ENCODE measurements at regions not wholly inside any gene's neighbourhood (a gene's known extent, or its start where the extent isn't known, plus 50 kb on each side); places are given as distances from the start of the nearest gene placed in this dataset.

DNA sequence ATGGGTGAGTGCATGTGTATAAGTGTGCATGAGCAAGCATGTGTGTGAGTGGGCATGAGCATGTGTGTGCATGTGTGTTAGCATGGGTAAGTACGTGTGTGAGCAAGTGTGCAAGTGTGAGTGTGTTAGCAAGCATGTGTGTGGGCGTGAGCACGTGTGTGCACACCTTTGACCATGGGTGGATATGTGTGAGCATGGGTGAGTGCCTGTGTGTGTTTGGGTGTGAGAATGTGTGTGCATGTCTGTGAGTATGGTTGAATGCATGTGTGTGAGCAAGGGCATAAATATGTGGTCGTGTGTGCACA lies 84.6 kb downstream of the DLL1 start:
- H2AK5ac ChIP-seq (ENCODE audit: low read length, severe bottlenecking) = no peak overlapping the region
- no peak overlapping the region for H3K18ac ChIP-seq (ENCODE audit: low read depth in 1 of 2, low read length in 2 of 2)
- no peaks in the 10 kb centered on the region for H3K36me3 ChIP-seq (ENCODE audit: control insufficient read depth in 1 of 2, insufficient read depth in 2 of 2, low read depth in 1 of 2, low read length in 2 of 2)
- H4K8ac ChIP-seq (ENCODE audit: low read length) = no peak overlapping the region
- no peak overlapping the region for H3K4me2 ChIP-seq (ENCODE audit: low read length, poor library complexity, severe bottlenecking)
- no peak overlapping the region for H2BK5ac ChIP-seq (ENCODE audit: low read depth, low read length, poor library complexity, severe bottlenecking)
- H3K23ac ChIP-seq (ENCODE audit: low read length in 2 of 2) = no peak overlapping the region
- no peak overlapping the region for H3K27ac ChIP-seq (ENCODE audit: low read length, poor library complexity, severe bottlenecking)
- H3K9ac ChIP-seq (ENCODE audit: low read length) = no peak overlapping the region
- no peak overlapping the region for H4K91ac ChIP-seq (ENCODE audit: low read length)
- no peak overlapping the region for H2BK15ac ChIP-seq (ENCODE audit: low read depth, poor library complexity, severe bottlenecking)
- H2BK120ac ChIP-seq (ENCODE audit: low read depth, low read length) = no peak overlapping the region
- H3K4me3 ChIP-seq (ENCODE audit: insufficient read depth in 1 of 2, low read depth in 1 of 2, low read length in 2 of 2) = no peak overlapping the region
- H3K4ac ChIP-seq (ENCODE audit: low read depth in 1 of 2, low read length in 2 of 2) = no peak overlapping the region
- H3K79me1 ChIP-seq (replicated peaks; ENCODE audit: low read length, poor library complexity, severe bottlenecking) = no peaks in the 10 kb centered on the region
- no peak for DNase-seq
- H3K9me3 ChIP-seq (ENCODE audit: control insufficient read depth, low read length) = no peaks in the 10 kb centered on the region
- no peak overlapping the region for H2BK12ac ChIP-seq (ENCODE audit: low read length in 2 of 2)
- no peak overlapping the region for H2AFZ ChIP-seq (ENCODE audit: low read depth, low read length)
- H3K4me1 ChIP-seq (ENCODE audit: control insufficient read depth, insufficient read depth, low read depth, low read length) = no peaks in the 10 kb centered on the region
- peaks cover 0 to 40% of the 10 kb centered on the region in 2 experiments for H3K27me3 ChIP-seq (ENCODE audit: control insufficient read depth in 1 of 2, insufficient read depth in 1 of 2, low read length in 2 of 2)
- no peak overlapping the region for H3K14ac ChIP-seq (ENCODE audit: low read length in 2 of 2)
- 86% methylated on average over 4 of the region's 4 CpGs for WGBS

GRCh38 chr6:170205534-170206316 lies 85.2 kb downstream of the DLL1 start:
- H3K79me1 ChIP-seq (replicated peaks; ENCODE audit: low read length, poor library complexity, severe bottlenecking) = no peaks in the 10 kb centered on the region
- H3K4ac ChIP-seq (ENCODE audit: low read depth in 1 of 2, low read length in 2 of 2) = no peak overlapping the region
- no peak overlapping the region for H2AFZ ChIP-seq (ENCODE audit: low read depth, low read length)
- no peak for DNase-seq
- H3K27ac ChIP-seq (ENCODE audit: low read length, poor library complexity, severe bottlenecking) = no peak overlapping the region
- no peak overlapping the region for H3K9ac ChIP-seq (ENCODE audit: low read length)
- 78% methylated on average over 14 of the region's 14 CpGs for WGBS
- H2BK5ac ChIP-seq (ENCODE audit: low read depth, low read length, poor library complexity, severe bottlenecking) = no peak overlapping the region
- no peaks in the 10 kb centered on the region for H3K9me3 ChIP-seq (ENCODE audit: control insufficient read depth, low read length)
- no peak overlapping the region for H2BK120ac ChIP-seq (ENCODE audit: low read depth, low read length)
- H2BK15ac ChIP-seq (ENCODE audit: low read depth, poor library complexity, severe bottlenecking) = no peak overlapping the region
- H4K8ac ChIP-seq (ENCODE audit: low read length) = no peak overlapping the region
- H3K14ac ChIP-seq (ENCODE audit: low read length in 2 of 2) = no peak overlapping the region
- H3K18ac ChIP-seq (ENCODE audit: low read depth in 1 of 2, low read length in 2 of 2) = no peak overlapping the region
- H2BK12ac ChIP-seq (ENCODE audit: low read length in 2 of 2) = no peak overlapping the region
- no peak overlapping the region for H3K23ac ChIP-seq (ENCODE audit: low read length in 2 of 2)
- peaks cover 0 to 35% of the 10 kb centered on the region in 2 experiments for H3K27me3 ChIP-seq (ENCODE audit: control insufficient read depth in 1 of 2, insufficient read depth in 1 of 2, low read length in 2 of 2)
- no peak overlapping the region for H4K91ac ChIP-seq (ENCODE audit: low read length)
- no peak overlapping the region for H3K4me2 ChIP-seq (ENCODE audit: low read length, poor library complexity, severe bottlenecking)
- H3K4me3 ChIP-seq (ENCODE audit: insufficient read depth in 1 of 2, low read depth in 1 of 2, low read length in 2 of 2) = no peak overlapping the region
- H3K36me3 ChIP-seq (ENCODE audit: control insufficient read depth in 1 of 2, insufficient read depth in 2 of 2, low read depth in 1 of 2, low read length in 2 of 2) = no peaks in the 10 kb centered on the region
- no peak overlapping the region for H2AK5ac ChIP-seq (ENCODE audit: low read length, severe bottlenecking)
- H3K4me1 ChIP-seq (ENCODE audit: control insufficient read depth, insufficient read depth, low read depth, low read length) = no peaks in the 10 kb centered on the region

- H3K18ac ChIP-seq (ENCODE audit: low read depth in 1 of 2, low read length in 2 of 2) = no peak overlapping the region
- no peak overlapping the region for H2AK5ac ChIP-seq (ENCODE audit: low read length, severe bottlenecking)
- H3K27me3 ChIP-seq (ENCODE audit: control insufficient read depth in 1 of 2, insufficient read depth in 1 of 2, low read length in 2 of 2) = peaks cover 0 to 29% of the 10 kb centered on the region in 2 experiments
- no peak overlapping the region for H4K8ac ChIP-seq (ENCODE audit: low read length)
- H3K79me1 ChIP-seq (replicated peaks; ENCODE audit: low read length, poor library complexity, severe bottlenecking) = no peaks in the 10 kb centered on the region
- H3K23ac ChIP-seq (ENCODE audit: low read length in 2 of 2) = no peak overlapping the region
- H3K9ac ChIP-seq (ENCODE audit: low read length) = no peak overlapping the region
- H3K4ac ChIP-seq (ENCODE audit: low read depth in 1 of 2, low read length in 2 of 2) = no peak overlapping the region
- H3K4me1 ChIP-seq (ENCODE audit: control insufficient read depth, insufficient read depth, low read depth, low read length) = no peaks in the 10 kb centered on the region
- no peak overlapping the region for H3K4me3 ChIP-seq (ENCODE audit: insufficient read depth in 1 of 2, low read depth in 1 of 2, low read length in 2 of 2)
- H2AFZ ChIP-seq (ENCODE audit: low read depth, low read length) = no peak overlapping the region
- H2BK120ac ChIP-seq (ENCODE audit: low read depth, low read length) = no peak overlapping the region
- H4K91ac ChIP-seq (ENCODE audit: low read length) = no peak overlapping the region
- no peaks in the 10 kb centered on the region for H3K9me3 ChIP-seq (ENCODE audit: control insufficient read depth, low read length)
- WGBS = 71% methylated on average over 6 of the region's 6 CpGs
- no peak overlapping the region for H2BK5ac ChIP-seq (ENCODE audit: low read depth, low read length, poor library complexity, severe bottlenecking)
- no peak overlapping the region for H3K4me2 ChIP-seq (ENCODE audit: low read length, poor library complexity, severe bottlenecking)
- H3K27ac ChIP-seq (ENCODE audit: low read length, poor library complexity, severe bottlenecking) = no peak overlapping the region
- no peaks in the 10 kb centered on the region for H3K36me3 ChIP-seq (ENCODE audit: control insufficient read depth in 1 of 2, insufficient read depth in 2 of 2, low read depth in 1 of 2, low read length in 2 of 2)
- no peak overlapping the region for H2BK15ac ChIP-seq (ENCODE audit: low read depth, poor library complexity, severe bottlenecking)
- H3K14ac ChIP-seq (ENCODE audit: low read length in 2 of 2) = no peak overlapping the region
- no peak overlapping the region for H2BK12ac ChIP-seq (ENCODE audit: low read length in 2 of 2)
- DNase-seq = no peak
Measured at GRCh38 chr6:170205126-170205525, 85.8 kb downstream of the DLL1 start.

DNA sequence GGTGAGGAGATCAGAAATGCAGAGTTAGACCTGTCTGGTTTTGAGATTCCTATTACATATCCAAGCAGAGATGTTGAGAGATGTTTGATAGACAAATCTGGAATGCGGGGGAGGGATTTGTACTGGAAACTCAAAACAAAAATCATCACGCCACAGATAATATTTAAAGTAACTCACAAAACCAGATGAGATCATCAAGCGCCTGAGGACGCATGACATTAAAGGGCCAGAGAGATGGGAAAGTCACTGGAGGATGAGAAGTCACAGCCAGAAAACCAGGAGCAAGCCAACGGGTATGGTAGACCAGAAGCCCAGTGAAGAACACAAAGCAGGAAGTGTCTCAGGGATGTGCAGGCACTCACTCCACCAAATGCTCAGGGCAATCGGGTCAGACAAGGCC lies 87.7 kb downstream of the DLL1 start:
- Histone ChIP-seq H3K27me3 (ENCODE audit: control insufficient read depth in 1 of 2, insufficient read depth in 1 of 2, low read length in 2 of 2) (peaks cover 0 to 10% of the 10 kb centered on the region in 2 experiments), H3K36me3 (ENCODE audit: control insufficient read depth in 1 of 2, insufficient read depth in 2 of 2, low read depth in 1 of 2, low read length in 2 of 2) (no peaks in the 10 kb centered on the region), H2BK5ac (ENCODE audit: low read depth, low read length, poor library complexity, severe bottlenecking) (no peak overlapping the region), H2BK12ac (ENCODE audit: low read length in 2 of 2) (no peak overlapping the region), H3K79me1 (replicated peaks; ENCODE audit: low read length, poor library complexity, severe bottlenecking) (no peaks in the 10 kb centered on the region), H3K4me1 (ENCODE audit: control insufficient read depth, insufficient read depth, low read depth, low read length) (no peaks in the 10 kb centered on the region), H4K91ac (ENCODE audit: low read length) (no peak overlapping the region), H3K23ac (ENCODE audit: low read length in 2 of 2) (no peak overlapping the region), H3K18ac (ENCODE audit: low read depth in 1 of 2, low read length in 2 of 2) (no peak overlapping the region), H2BK15ac (ENCODE audit: low read depth, poor library complexity, severe bottlenecking) (no peak overlapping the region), H2AK5ac (ENCODE audit: low read length, severe bottlenecking) (no peak overlapping the region), H3K4me3 (ENCODE audit: insufficient read depth in 1 of 2, low read depth in 1 of 2, low read length in 2 of 2) (no peak overlapping the region), H2BK120ac (ENCODE audit: low read depth, low read length) (no peak overlapping the region), H4K8ac (ENCODE audit: low read length) (no peak overlapping the region), H3K9me3 (ENCODE audit: control insufficient read depth, low read length) (no peaks in the 10 kb centered on the region), H3K27ac (ENCODE audit: low read length, poor library complexity, severe bottlenecking) (no peak overlapping the region), H3K4me2 (ENCODE audit: low read length, poor library complexity, severe bottlenecking) (no peak overlapping the region), H3K9ac (ENCODE audit: low read length) (no peak overlapping the region), H3K14ac (ENCODE audit: low read length in 2 of 2) (no peak overlapping the region), H3K4ac (ENCODE audit: low read depth in 1 of 2, low read length in 2 of 2) (no peak overlapping the region), H2AFZ (ENCODE audit: low read depth, low read length) (no peak overlapping the region)
- no peak for DNase-seq
- 81% methylated on average over 4 of the region's 6 CpGs for WGBS

Measured in mesenchymal stem cell (in vitro differentiated cells and primary cell).